ENCODE measurements at regions not wholly inside any gene's neighbourhood (a gene's known extent, or its start where the extent isn't known, plus 50 kb on each side); places are given as distances from the start of the nearest gene placed in this dataset.
A peak's percentile ranks its signal among the peaks of the same experiment; 100 is the strongest.
"Not testable (repeated sequence)": the region's sequence is repeated elsewhere in the genome, so short reads cannot be mapped to it uniquely, and the experiment has no call there.

DNA sequence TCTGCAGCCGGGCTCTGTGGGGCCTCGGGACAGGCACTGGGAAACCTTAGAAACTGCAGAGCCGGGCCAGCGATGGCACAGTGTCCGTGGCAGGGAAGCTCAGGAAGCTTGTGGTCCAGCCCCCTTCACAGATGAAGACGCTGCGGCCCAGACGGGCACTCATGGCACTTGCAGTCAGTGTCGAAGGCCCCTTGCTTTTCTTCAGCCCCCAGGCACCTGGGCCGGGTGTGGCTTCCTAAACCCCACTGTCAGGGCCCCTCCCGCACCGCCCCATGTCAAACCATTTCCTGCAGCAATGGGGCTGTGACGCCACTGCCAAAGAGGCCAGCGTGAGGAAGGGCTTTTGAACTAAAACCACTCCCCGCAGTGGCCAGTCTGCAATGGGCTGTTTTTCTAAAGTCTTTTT, 164.0 kb downstream of the LAT start:
- DNase-seq (ENCODE audit: low read depth in 2 of 2, low spot score in 1 of 2), result peak; percentile 34 to 48

DNA sequence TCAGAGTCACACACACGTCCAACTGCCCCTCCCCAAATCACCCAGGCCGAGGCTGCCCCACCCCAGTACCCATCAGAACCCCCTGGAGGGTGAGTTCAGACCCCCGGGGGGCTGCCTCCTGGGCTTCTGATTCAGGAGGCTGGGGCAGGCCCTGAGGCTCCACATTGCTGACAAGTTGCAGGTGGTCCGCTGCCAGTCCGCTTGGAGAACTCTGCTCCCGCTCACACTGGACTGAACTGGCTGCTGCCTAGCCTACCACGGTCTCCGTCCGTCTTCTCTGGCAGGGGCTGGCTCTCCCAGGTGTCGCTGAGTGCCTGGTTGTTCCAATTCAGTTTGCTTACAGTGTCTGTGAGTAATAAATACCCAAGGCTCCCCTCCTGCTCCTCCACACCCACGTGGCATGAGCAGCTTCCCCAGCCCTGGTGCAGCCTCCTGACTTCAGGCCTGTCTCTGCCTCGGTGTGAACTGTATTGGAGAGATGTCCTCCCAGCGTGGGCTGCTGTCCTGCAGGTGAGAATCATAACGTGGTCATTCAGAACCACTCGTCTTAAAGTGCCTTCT, 163.4 kb downstream of the LAT start:
- DNase-seq (ENCODE audit: low read depth in 2 of 2, low spot score in 1 of 2), result no peak

DNA sequence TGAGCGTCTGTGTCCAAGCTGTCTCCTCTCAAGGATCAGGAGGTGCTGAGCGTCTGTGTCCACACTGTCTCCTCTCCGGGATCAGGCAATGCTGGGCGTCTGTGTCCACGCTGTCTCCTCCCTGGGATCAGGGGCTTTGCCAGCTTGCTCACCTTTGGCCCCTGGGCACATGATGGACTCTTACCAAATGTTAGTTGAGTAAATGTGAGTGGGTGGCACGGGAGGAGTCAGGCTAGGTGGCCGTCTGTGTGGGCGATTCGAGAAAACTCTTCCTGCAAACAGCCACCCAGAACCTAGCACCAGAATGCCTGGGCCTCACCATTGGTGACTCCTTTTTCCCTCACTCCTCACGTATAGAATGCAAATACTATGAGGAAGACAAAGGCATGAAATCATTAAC, 162.9 kb downstream of the LAT start:
- not testable (repeated sequence) for DNase-seq (ENCODE audit: low read depth in 2 of 2, low spot score in 1 of 2)

DNA sequence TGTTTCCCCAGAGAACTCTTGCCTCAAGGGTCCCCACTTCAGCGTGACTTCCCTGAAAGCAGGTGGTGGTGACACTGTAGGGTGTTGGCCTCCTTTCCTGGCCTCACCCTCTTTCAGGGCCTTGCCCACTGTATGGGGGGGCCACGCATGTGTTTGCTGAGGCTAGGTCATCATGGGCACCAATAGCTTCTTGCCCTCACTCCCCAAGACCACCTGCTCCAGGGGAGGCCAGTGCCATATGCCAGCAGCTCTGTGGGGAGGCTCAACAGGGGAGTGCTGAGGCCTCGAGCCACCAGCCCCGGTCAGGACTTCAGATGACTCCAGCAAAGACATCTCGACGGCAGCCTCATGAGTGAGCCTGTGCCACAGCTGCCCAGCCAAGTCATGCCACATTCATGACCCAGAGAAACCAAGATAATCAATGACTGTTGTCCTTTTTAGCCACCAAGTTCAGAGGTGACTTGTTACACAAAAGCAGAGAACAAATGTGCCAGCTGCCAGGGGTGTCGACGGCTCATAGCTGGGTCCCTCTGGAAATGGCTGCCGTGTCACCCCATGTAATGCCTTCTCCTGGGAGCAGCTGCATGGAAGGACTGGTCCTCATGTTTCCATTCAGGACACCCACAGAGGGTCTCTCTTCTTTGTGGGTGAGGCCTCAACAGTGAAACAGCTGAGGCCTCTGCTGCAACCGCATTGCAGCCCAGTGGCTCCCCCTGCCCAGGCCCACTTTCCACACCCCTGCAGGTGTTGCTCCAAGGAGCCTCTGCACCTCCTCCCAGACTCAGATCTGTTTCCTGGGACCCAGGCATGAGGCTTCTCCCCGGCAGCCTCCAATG, 162.2 kb downstream of the LAT start:
- not testable (repeated sequence) for DNase-seq (ENCODE audit: low read depth in 2 of 2, low spot score in 1 of 2)

DNA sequence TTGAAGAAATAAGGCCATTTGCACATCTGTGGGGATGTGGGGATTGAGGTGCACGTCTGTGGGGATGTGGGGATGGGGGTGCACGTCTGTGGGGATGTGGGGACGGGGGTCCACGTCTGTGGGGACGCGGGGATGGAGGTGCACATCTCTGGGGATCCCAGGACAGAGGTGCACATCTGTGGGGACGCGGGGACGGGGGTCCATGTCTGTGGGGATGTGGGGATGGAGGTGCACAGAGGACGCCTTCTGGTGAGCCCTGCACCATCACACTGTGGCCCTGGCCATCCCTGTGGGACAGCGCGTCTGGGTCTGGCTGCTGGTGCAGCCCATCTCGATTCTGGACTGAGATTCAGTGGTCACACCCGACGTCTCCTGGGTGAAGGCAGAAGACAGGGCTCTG, 161.4 kb downstream of the LAT start:
- DNase-seq (ENCODE audit: low read depth in 2 of 2, low spot score in 1 of 2), result no peak

DNA sequence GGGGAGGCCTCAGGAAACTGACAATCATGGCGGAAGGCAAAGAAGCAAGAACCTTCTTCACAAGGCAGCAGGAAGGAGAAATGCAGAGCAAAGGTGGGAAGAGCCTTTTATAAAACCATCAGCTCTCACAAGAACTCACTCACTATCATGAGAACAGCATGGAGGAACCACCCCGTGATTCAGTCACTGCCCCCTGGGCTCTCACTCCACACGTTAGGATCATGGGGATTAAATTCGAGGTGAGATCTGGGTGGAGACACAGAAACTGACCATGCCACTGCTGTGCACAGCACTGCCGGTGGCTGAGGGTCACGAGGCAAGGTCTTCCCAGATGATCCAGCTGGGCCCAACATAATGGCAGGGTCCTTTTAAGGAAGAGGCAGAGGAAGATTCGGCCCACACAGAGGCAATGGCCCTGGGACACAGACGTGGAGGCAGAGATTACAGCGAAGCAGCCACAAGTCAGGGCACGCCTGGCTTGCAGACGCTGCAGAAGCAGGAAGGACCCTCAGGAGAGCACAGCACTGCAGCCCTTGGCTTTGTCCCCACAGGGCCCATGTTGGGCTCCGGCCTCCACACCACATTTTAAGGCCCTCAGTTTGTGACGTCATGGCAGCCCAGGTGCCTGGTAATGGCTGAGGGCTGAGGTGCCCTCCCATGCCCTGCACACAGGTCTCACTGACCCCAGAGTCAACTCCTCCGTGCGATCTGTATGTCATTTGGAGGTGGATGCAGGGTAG, 160.8 kb downstream of the LAT start:
- DNase-seq (ENCODE audit: low read depth in 2 of 2, low spot score in 1 of 2), result not testable (repeated sequence)

DNA sequence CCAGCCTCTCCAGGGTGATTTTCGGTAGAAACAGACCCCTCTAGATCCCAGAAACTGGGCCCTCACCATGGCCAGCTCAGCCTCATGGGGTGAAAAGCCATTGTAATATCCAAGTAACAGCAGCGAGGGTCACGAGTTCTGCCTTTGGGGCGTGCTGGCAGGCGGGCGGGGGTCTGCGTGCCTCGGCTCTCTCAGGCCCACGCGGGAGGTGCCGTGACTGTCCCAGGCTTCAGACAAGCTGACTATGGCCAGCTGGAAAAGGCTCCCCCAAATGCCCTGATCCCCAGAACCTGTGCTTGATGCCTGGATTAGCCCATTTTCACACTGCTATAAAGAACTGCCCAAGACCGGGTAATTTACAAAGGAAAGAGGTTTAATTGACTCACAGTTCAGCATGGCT, 160.2 kb downstream of the LAT start:
- DNase-seq (ENCODE audit: low read depth in 2 of 2, low spot score in 1 of 2), result not testable (repeated sequence)

DNA sequence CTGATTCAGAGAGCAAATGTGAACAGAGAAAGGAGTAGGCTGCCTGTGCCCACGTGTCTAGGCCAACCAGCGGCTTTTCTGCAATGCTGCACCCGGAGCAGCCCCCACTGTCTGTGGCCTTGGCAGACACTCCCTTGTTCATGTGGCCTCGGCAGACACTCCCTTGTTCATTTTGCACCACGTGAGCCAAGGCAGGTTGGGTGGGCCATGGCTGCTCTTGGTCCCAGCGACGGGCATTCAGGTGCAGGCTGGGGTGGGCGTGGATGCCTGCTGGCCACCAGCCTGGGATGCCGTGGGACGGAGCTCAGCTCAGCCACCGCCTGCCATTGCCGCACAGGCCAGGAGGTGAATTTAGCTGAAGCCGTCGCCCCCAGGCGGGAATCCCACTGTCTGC, 159.8 kb downstream of the LAT start:
- not testable (repeated sequence) for DNase-seq (ENCODE audit: low read depth in 2 of 2, low spot score in 1 of 2)

DNA sequence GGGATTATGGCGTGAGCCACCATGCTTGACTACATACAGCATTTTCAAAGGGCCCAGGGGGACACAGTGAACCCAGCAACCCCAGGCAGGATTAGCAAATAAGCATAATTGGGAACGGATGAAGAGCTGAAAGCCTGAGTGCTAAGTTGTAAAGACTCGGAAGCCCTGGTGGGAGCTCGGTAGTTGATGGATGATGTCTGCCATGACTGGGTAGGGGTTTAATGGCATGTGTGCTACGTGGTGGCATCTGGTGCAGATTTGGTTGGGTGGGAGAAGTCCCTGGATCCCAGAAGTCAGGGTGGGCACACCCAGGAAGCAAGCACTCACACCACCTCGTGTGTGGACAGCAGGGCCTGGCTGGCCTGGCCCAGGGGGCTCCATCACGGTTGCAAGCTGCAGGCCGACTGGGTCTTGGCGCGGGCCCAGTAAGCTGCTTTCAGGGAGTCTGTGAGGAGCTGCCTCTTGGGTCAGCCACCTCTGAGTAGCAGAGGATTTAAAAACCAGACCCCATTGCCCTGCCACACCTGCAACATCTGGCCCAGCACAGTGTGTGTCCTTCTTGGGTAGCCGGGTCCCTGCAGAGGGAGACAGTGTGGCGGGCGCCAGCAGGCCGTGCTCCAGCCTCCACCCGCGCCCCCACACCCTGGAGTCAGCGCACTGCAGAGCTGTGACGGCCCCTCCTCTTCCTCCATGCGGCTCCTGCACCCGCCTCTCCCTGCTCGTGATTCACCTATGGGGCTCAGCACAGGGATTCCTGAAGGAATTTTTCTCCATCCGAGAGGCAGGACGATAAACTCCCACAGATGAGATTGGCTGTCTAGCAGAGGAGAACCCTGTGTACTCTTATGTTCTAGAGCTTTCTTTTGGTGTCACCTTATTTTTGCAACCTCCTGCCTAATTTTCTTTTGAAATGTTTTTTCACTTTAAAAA, 159.2 kb downstream of the LAT start:
- not testable (repeated sequence) for DNase-seq (ENCODE audit: low read depth in 2 of 2, low spot score in 1 of 2)

DNA sequence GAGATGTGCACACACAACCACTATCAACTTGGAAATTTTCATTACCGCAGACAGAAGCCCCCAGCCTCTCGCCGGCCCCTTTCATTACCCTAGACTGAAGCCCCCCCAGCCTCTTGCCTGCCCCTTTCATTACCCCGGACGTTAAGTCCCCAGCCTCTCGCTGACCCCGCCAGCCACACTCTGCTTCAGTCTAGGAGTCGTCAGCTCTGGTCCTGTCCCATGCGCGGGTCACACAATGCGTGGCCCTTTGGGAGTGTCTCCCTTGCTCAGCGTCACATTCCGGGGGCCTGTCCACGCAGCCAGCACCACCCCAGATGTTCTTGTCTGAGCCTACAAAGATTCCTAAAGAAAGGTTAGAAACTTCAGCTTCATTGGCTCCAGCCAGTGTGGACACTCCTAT, 157.7 kb downstream of the LAT start:
- not testable (repeated sequence) for DNase-seq (ENCODE audit: low read depth in 2 of 2, low spot score in 1 of 2)

DNA sequence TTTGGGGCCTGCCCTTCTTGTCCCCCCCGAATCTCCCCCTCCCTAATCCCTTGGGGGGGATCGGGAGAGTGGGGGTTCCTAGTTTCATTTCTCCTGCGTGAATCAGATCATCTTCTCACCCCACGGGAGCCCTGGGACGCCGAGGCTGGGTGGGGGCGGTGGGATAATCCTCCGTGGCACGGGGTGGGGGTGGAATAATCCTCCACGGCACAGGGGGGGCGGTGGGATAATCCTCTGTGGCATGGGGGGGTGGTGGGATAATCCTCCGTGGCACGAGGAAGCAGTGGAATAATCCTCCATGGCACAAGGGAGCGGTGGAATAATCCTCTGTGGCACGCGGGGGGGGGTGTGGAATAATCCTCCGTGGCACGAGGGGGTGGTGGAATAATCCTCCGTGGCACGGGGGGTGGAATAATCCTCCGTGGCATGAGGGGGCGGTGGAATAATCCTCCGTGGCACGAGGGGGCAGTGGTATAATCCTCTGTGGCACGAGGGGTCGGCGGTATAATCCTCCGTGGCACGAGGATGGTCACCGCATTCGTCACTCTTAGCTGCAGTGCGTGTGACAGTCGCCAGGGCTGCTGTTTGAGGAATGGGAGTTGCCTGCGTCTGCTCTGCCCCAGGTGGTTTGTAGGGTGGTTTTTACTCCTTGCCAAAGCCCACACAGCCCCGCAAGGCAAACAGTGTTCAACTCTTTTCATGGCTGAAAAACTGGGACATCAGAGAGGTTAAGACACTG, 156.9 kb downstream of the LAT start:
- no peak for DNase-seq (ENCODE audit: low read depth in 2 of 2, low spot score in 1 of 2)

DNA sequence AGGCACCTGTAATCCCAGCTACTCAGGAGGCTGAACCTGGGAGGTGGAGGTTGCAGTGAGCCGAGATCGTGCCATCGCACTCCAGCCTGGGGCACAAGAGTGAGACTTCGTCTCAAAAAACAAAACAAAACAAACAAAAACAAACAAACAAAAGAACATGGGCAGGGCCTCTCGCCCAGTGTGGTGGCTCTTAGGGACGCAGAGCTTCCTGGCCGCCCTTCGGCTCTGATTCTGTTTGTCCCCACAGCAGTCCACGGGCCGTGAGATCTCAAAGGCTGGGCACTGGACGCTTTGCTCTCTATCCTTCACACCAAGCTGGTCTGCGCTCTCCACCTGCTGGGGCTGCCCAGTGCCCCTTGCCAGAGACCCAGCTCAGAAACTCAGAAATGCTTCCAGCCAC, 156.3 kb downstream of the LAT start:
- DNase-seq (ENCODE audit: low read depth in 2 of 2, low spot score in 1 of 2), result not testable (repeated sequence)

DNA sequence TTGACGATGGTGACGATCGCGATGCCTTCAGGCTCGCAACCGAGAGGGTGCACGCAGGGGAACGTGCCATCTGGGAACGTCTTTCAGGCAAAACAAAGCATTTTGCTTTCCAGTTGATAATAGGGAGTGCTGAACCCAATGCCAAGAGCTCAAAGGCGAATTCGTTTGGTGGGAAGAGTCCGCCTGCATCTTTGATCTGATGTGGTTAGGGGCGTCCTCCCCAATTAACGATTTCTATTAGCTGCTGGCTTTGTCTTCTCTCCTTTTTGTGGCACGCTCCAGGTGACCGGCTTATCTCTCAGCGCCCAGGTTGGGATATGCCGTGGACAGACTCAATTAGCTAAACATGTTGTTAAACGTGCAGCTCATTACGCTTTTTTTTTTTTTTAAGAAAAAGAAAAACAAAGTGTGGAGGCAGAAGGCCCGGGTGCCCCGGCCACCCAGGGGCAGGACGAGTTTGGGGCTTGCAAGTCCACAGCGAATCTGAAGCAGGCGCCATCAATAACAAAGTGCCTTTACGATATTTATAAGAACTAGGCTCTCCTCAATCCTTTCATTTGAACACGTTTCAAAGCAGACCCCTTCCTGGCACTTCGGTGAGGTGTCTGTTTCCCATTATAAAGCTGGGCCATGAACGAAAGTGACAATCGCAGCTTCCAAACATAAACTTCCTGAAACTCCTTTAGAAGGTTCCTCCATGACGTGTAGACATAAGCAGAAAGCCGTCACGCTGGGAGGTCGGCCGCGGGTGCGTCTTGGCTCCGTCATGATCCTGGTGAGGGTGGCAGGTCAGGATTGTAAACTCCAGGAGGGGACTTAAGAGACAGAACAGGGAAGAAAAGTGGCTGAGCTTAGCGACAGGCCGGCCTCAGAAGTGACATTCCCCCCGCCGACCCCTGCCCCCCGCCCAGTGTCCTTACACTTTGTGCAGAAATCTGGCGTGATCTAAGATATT, 155.3 kb downstream of the LAT start:
- DNase-seq (ENCODE audit: low read depth in 2 of 2, low spot score in 1 of 2), result not testable (repeated sequence)

DNA sequence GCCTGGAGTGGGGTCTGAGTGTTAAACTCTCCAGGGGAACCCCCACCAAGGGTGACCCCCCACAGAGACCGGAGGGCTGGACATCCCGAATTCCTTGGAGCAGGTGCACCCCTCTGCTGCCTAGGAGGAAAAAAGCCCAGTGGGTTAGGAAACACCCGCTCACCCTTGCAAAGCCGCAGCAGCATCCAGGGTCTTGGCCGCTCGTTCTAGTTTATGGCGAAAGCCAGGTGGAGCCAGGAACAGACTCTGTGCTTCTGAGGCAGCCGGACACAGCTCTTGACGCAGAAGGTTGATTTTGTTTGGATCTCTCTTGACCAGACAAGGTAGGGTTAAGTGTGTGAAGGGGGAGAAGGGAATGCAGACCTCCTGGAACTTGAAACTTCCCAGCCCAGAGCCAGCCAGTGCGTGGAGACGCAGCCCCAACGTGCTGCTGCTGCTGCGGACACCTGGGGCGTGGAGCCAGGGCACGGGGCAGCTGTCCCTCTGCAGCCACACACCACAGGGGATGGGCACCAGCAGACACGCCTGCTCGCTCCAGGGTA, 154.5 kb downstream of the LAT start:
- no peak for DNase-seq (ENCODE audit: low read depth in 2 of 2, low spot score in 1 of 2)

DNA sequence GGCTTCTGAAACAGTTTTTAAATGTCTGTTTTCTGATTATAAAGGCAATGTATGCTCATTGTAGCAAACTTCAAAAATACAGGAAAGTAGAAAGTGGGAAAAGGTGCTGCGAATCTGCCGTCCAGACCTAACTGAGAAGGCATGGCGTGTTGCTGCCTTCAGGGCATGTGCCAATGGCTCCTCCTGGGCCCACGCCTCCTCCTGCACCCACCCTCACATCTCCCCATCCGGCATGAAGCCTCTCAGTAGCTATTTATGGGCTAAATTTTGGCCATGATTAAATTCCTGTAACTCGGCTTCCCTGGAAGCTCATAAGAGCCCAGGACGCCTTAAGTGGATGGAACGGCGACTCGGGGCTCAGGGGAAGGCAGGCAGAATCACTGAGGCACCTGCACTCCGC, 153.8 kb downstream of the LAT start:
- DNase-seq (ENCODE audit: low read depth in 2 of 2, low spot score in 1 of 2), result not testable (repeated sequence)

DNA sequence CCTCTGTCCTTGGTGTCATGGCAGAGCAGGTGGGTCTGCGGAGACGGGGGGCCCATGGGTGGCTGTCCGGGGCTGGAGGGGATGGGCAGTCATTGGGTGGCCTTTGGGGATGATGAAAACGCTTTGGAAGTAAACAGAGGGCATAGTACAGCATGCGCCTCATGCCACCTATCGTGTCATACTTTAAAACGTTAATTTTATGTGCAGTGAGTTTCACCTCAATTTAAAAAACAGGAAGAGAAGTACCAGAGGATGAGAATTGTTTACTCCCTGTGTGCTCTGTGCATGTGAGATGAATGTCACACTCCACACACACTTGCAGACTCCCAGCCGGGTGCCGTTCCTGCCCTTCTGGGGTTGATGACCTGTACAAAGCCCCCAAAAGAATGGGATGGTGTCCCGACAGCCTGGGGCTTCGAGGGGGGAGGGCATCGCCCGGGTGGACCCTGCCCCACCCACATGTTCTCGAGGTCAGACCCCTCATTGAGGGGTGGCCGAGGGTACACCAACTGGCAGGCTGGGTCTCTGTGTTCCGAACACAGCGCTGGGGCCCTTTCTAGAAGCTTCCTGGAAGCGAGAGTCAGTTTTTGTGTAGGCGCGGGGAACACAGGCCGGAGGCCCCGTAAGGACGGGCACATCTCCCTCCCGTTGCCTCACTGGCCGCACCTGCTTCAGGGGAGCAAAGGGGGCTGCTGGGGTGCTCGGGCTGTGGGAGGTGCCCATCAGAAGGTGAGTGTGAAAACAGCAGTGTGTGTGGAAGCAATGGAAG, 153.2 kb downstream of the LAT start:
- not testable (repeated sequence) for DNase-seq (ENCODE audit: low read depth in 2 of 2, low spot score in 1 of 2)

DNA sequence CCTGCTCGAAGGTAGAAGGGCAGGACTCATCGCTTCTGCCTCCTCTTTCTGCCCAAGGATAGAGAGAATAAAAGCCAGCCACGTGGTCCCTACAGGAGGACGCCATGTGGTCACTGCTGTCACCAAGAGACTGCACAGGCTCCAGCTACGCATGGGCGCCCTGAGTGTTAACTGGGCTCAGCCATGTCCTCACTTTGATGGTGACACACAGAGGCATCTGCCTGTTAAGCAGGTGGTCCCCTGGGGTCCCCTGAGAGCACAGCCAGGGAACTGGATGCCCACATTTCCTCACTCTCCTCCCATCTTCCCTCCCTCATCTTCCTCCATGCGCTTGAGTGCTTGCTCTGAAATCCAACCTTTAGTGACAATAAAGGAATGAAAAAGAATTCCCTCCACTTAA, 152.6 kb downstream of the LAT start:
- DNase-seq (ENCODE audit: low read depth in 2 of 2, low spot score in 1 of 2), result not testable (repeated sequence)

DNA sequence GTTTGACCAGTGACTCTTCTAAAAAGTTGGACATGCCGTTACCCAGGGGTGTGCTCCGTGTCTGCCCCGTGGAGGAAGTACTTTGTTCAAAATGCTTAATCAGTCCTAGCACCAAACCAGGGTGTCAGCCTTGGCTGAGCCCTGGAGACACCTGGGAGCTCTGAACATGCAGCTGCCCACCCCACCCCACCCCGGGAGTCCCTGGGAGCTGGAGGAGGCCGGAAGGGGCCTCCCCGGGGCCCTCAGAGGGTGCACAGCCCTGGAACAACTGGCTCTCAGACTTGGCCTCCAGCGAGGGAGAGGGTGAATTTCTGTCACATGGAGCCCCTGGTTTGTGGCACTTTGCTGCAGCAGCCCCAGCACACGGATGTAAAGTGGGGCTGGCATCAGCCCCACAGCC, 152.1 kb downstream of the LAT start:
- DNase-seq (ENCODE audit: low read depth in 2 of 2, low spot score in 1 of 2), result not testable (repeated sequence)
